Esophagus (tissue), 2 donors: ENCODE measurements at regions not wholly inside any gene's neighbourhood (a gene's known extent, or its start where the extent isn't known, plus 50 kb on each side); places are given as distances from the start of the nearest gene placed in this dataset.
A peak's percentile ranks its signal among the peaks of the same experiment; 100 is the strongest.

Source experiments
- H3K27ac ChIP-seq, 2 donors: one replicate each; pipeline ENCODE4 v1.5.1; 2013; ENCODE audit warnings: low read depth in 2 of 2, mild to moderate bottlenecking in 2 of 2, inconsistent platforms in 1 of 2, low read length in 1 of 2, moderate library complexity in 1 of 2
- H3K27me3 ChIP-seq, 2 donors: one replicate each; pipeline ENCODE4 v1.6.1; 2013; ENCODE audit warnings: low read length in 2 of 2, control low read depth in 1 of 2, mild to moderate bottlenecking in 1 of 2; ENCODE audit not compliant: insufficient read depth in 2 of 2, control insufficient read depth in 1 of 2
- H3K36me3 ChIP-seq, 2 donors: one replicate each; pipeline ENCODE4 v1.6.1; 2013; ENCODE audit warnings: low read length in 1 of 2; ENCODE audit not compliant: control insufficient read depth in 2 of 2, insufficient read depth in 2 of 2
- H3K4me1 ChIP-seq, 2 donors: one replicate each; pipeline ENCODE4 v1.6.1; 2013; ENCODE audit warnings: low read length in 1 of 2; ENCODE audit not compliant: control insufficient read depth in 2 of 2, insufficient read depth in 2 of 2
- H3K4me3 ChIP-seq, 2 donors: one replicate each; pipeline ENCODE4 v1.5.1; 2013; ENCODE audit warnings: low read length in 2 of 2, mild to moderate bottlenecking in 2 of 2, low read depth in 1 of 2, moderate library complexity in 1 of 2
- H3K9me3 ChIP-seq, 2 donors: one replicate each; pipeline ENCODE4 v1.6.1; 2013; ENCODE audit warnings: mild to moderate bottlenecking in 2 of 2, low read depth in 1 of 2, low read length in 1 of 2, moderate library complexity in 1 of 2; ENCODE audit not compliant: control insufficient read depth in 2 of 2, insufficient read depth in 1 of 2
- WGBS, 2 donors: extraction: QIAGEN DNeasy Blood & Tissue Kit; methylation state at CpG; one replicate each; pipeline ENCODE4 v1.1.7; 2013; 5-methylcytosine and 5-hydroxymethylcytosine counted together
- donor health status: healthy with polysubstance abuse.
- donor health status: Bipolar disorder and iron deficiency.

DNA sequence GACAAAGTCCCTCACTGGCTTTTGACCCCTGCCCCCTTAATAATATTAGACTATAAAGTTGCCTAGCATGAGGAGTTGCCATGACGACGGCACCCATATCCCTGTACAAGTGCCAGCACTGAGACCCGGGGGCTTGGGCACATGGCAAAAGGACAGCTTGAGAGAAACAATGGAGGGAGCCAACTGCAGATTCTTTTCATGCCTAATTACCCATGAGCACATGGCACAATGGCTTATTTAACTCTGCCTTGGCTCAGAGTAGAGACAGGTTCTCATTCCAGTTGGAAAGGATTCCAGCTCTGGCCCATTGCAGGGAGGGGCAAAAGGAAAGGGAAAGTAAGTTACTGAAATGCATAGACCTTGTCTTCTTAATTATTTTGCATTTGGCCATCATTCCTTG lies 261.2 kb upstream of the UBASH3B start:
- WGBS, 2 donors = 50 to 66% methylated on average over 3 of the region's 3 CpGs

DNA sequence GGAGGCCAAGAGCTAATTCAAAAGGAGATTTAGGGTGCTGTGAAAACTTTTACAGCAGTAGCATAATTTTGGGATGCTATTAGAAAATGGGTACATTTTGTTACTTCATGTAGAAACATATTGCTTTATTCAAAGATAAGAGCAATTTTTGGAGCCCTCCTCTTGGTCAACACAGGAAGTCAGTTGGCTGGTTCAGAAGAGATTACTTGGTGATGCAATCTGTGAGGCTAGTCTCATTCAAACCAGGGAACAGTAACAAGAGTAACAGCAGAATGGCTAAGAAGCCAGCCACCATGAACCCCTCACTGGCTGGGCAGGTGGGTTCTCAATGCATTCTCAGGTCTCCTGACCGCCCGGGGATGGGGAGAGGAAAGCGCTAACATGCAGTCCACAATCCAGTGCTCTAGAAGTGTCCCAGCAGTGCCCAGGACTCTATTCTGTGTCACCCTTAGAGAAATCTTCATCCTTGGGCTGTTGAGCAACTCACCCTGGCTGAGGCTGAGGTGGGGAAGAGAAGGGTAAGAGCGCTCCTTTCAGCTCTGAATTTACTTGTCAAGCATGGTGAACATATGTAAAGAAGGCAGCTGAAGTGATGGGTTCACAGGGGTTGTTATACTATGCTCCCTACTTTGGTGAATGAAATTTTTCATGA lies 262.2 kb upstream of the UBASH3B start:
- Histone ChIP-seq H3K36me3 (no peaks in the 10 kb centered on the region), H3K9me3 (no peaks in the 10 kb centered on the region), H3K27ac (no peak overlapping the region), H3K27me3 (no peaks in the 10 kb centered on the region), H3K4me3 (no peak overlapping the region), H3K4me1 (no peaks in the 10 kb centered on the region)
- WGBS, 2 donors = 94 to 95% methylated on average over 4 of the region's 4 CpGs

More for the DNA sequence above, 261.2 kb upstream of the UBASH3B start:
- Histone ChIP-seq H3K27me3 (no peaks in the 10 kb centered on the region), H3K4me1 (no peaks in the 10 kb centered on the region), H3K9me3 (no peaks in the 10 kb centered on the region), H3K4me3 (no peak overlapping the region), H3K27ac (no peak overlapping the region), H3K36me3 (no peaks in the 10 kb centered on the region)

DNA sequence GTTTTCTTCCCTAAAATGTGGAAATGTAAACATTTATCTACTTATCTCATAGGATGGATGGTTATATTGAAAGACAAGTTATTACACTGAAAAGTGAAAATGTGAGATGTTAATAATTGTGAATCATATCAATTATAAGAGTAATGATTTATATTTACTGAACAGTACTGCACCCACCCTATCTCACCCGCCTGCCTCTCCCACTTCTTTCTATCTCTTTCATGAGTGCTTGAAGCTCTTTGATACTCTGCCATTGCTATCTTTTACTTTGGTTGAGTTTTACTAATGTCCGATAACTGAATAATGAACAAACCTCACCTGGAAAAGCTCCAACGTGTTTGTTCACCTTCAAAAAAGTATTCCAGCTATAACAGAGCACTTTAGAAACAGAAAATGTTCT lies 263.0 kb upstream of the UBASH3B start:
- Histone ChIP-seq H3K36me3 (no peaks in the 10 kb centered on the region), H3K27me3 (no peaks in the 10 kb centered on the region), H3K27ac (no peak overlapping the region), H3K9me3 (no peaks in the 10 kb centered on the region), H3K4me1 (no peaks in the 10 kb centered on the region), H3K4me3 (no peak overlapping the region)
- WGBS, 2 donors = 63 to 64% methylated on average over 3 of the region's 3 CpGs

DNA sequence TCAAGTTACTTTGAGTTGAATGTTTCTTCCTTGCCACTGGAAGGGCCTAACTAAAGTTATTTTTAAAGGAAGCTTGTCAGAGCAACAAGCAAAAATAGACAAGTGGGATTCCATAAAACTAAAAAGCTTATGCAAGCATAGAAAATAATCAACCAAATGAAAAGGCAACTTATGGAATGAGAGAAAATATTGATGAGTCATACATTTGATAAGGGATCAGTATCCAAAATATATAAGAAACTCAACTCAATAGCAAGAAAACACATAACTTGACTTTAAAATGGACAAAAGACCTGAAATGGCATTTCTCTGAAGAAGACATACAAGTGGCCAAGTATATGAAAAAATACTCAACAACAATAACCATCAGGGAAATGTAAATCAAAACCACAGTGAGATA lies 264.5 kb upstream of the UBASH3B start:
- H3K4me3 ChIP-seq = no peak overlapping the region
- H3K27me3 ChIP-seq = no peaks in the 10 kb centered on the region
- H3K4me1 ChIP-seq = no peaks in the 10 kb centered on the region
- H3K27ac ChIP-seq = no peak overlapping the region
- H3K9me3 ChIP-seq = no peaks in the 10 kb centered on the region
- H3K36me3 ChIP-seq = no peaks in the 10 kb centered on the region

DNA sequence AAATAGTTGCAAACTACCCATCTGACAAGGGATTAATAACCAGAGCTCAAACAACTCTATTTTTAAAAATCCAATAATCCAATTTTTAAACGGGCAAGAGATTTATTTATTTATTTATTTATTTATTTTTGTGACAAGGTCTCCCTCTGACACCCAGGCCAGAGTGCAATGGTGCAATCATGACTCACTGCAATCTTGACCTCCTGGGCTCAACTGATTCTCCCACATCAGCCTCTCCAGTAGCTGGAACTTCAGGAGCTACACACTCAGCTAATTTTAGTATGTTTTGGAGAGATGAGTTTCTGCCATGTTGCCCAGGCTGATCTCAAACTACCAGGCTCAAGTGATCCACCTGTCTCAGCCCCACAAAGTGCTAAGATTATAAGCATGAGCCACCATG lies 267.2 kb upstream of the BLID start:
- Histone ChIP-seq H3K9me3 (no peaks in the 10 kb centered on the region), H3K4me3 (no peak overlapping the region), H3K4me1 (no peaks in the 10 kb centered on the region), H3K36me3 (no peaks in the 10 kb centered on the region), H3K27me3 (no peaks in the 10 kb centered on the region), H3K27ac (no peak overlapping the region)
- 76 to 77% methylated on average over 1 of the region's 1 CpG for WGBS, 2 donors

DNA sequence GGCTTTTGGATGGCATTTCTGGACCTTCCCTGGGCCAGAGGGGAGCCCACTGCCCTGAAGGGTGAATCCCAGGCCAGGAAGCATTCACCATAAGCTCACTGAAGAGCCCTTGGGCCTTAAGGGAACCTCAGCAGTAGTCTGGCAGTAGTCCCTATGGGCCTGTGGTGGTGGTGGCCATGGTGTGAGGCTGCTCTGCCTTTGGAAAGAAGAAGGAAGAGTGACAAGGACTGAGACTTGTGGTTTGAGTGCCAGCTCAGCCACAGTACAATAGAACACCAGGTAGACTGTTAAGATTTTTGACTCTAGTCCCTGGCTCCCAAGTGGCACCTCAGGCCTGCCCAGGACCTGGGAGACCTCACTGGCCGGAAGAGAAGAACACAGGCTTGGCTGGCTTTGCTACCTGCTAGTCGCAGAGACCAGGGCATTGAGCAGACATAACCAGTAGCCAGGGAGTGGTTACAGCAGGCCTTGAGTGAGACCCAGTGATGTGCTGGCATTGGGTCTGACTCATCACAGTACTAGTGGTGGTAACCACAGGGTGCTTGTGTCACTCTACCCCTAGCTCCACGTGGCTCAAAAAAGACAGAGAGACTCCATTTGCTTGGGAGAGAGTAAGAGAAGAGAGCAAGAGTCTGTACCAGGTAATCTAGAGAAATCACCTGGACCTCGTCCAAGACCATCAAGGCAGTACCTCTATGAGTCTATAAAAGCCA lies 259.8 kb upstream of the BLID start:
- H3K36me3 ChIP-seq = no peaks in the 10 kb centered on the region
- H3K4me1 ChIP-seq = no peaks in the 10 kb centered on the region
- H3K27me3 ChIP-seq = no peaks in the 10 kb centered on the region
- no peak overlapping the region for H3K4me3 ChIP-seq
- no peaks in the 10 kb centered on the region for H3K9me3 ChIP-seq
- H3K27ac ChIP-seq = no peak overlapping the region
- 75 to 82% methylated on average over 4 of the region's 4 CpGs for WGBS, 2 donors

DNA sequence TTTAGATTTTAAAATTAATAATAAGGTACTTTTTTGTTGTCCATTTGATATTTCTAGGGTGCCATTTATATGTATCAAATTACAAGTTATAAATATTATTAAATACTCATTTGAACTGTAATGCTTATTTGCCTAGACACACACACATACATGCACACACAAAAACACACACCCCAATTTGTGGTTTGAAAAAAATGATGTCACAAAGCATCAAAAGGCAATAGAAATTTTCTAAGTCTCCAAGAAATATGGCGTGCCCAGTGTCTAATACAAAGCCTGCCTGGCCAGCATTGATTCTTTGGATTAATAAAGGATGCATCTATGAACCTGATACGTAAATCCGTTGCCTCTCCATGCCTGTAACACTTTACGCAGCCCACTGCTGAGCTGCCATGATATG lies 252.8 kb upstream of the BLID start:
- H3K27me3 ChIP-seq = no peaks in the 10 kb centered on the region
- H3K36me3 ChIP-seq = no peaks in the 10 kb centered on the region
- no peaks in the 10 kb centered on the region for H3K4me1 ChIP-seq
- 95% methylated on average over 4 of the region's 4 CpGs for WGBS, 2 donors
- no peak overlapping the region for H3K4me3 ChIP-seq
- H3K9me3 ChIP-seq = no peaks in the 10 kb centered on the region
- no peak overlapping the region for H3K27ac ChIP-seq

DNA sequence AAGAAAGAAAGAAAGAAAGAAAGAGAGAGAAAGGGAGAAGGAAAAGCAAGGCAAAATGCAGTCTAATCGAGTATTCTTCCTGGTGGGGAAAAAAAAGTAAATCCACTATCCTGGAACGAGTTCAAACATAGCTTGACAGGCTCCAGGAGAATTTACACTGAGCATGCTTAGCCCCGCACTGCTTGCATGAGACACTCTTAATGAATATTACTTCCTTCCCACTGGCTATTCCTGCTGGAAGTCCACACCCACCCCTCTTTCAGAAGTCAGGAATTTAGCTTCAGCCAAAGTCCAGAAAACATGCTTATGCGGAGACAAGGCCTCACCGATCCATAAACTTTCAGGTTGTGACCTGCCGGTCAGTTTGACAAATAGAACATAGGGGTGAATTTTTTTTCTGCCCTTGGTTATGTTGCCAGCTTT lies 251.8 kb upstream of the BLID start:
- 15 to 18% methylated on average over 6 of the region's 6 CpGs for WGBS, 2 donors
- no peaks in the 10 kb centered on the region for H3K36me3 ChIP-seq
- H3K9me3 ChIP-seq = no peaks in the 10 kb centered on the region
- H3K4me3 ChIP-seq = no peak overlapping the region
- no peaks in the 10 kb centered on the region for H3K4me1 ChIP-seq
- no peaks in the 10 kb centered on the region for H3K27me3 ChIP-seq
- H3K27ac ChIP-seq = no peak overlapping the region

DNA sequence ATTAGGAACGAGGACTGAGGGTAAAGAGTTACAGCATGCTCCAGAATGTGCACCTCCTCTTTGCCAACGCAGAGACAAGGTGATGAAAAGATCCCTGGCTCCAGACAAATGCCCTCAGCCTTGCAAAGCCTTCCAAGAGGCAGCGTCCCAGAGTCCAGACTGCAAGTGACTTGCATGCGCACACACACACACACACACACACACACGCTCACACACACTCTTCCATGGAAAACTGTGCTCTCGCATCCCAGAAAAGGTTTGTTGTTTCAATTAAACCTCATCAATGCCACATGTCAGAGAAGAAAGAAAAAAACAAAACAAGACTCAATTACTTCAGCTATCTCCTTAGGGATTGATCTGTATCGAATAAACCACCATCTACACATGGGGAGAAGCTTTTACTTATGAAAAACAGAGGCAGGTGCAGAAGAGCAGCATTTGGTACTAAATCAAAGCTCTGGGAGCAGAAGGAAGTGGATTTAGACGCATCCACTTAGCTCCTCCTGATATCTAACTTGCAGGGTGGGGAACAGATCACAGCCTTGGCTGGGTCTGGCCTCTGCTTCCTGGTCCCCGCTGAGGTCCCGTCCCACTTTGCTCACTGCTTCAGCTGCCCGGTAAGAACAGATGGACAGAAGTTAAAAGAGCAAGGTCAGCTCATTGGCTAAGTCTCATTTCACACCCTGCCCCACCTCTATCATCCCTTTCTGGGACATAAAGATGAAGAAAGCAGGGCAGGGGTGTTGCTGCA lies 249.8 kb upstream of the BLID start:
- Histone ChIP-seq H3K4me1 (no peaks in the 10 kb centered on the region), H3K9me3 (no peaks in the 10 kb centered on the region), H3K27me3 (no peaks in the 10 kb centered on the region), H3K36me3 (no peaks in the 10 kb centered on the region), H3K27ac (no peak overlapping the region), H3K4me3 (peak overlapping the region in 1 of 2 donors; percentile 19)
- WGBS, 2 donors = 68% methylated on average over 11 of the region's 11 CpGs
